DND-41 (cell line): ENCODE measurements at regions not wholly inside any gene's neighbourhood (a gene's known extent, or its start where the extent isn't known, plus 50 kb on each side); places are given as distances from the start of the nearest gene placed in this dataset.

Experiments used
- ATAC-seq: fragments of 200-7000 bp; cut with Tn5 transposase; 3 replicates; pipeline ENCODE4 v1.9.1; 2021; ENCODE audit warnings: low read depth; ENCODE audit not compliant: insufficient read depth
- DNase-seq: peaks from one replicate; pipeline ENCODE4 v3.0.0-alpha.2; 2020
- H2AFZ ChIP-seq: 2 replicates; pipeline ENCODE4 v1.6.0; 2012; ENCODE audit warnings: low read depth, low read length
- H3K27ac ChIP-seq: 2 replicates; pipeline ENCODE4 v1.5.1; 2012; ENCODE audit warnings: low read length, inconsistent platforms
- H3K27me3 ChIP-seq: fragments of 200-600 bp; sonication (generic); 2 replicates; pipeline ENCODE4 v1.6.0; 2012; ENCODE audit warnings: low read length, mild to moderate bottlenecking, inconsistent platforms; ENCODE audit not compliant: insufficient read depth, poor library complexity
- H3K36me3 ChIP-seq: 2 replicates; pipeline ENCODE4 v1.5.1; 2012; ENCODE audit warnings: low read length, inconsistent platforms; ENCODE audit not compliant: insufficient read depth
- H3K4me1 ChIP-seq: 2 replicates; pipeline ENCODE4 v1.5.1; 2012; ENCODE audit warnings: mild to moderate bottlenecking, low read length; ENCODE audit not compliant: insufficient read depth
- H3K4me2 ChIP-seq: 2 replicates; pipeline ENCODE4 v1.6.0; 2012; ENCODE audit warnings: mild to moderate bottlenecking, moderate library complexity, low read length, inconsistent platforms; ENCODE audit not compliant: insufficient read depth
- H3K4me3 ChIP-seq, 2 experiments: fragments of 200-600 bp in 1 of 2; shearing (Covaris generic) in 1 of 2; 2 replicates each; pipeline ENCODE4 v1.5.1; 2012 to 2016; ENCODE audit warnings: inconsistent platforms in 2 of 2, low read length in 2 of 2, mild to moderate bottlenecking in 2 of 2, low read depth in 1 of 2, moderate library complexity in 1 of 2
- H3K79me2 ChIP-seq: 2 replicates; pipeline ENCODE4 v1.6.0; 2012; ENCODE audit warnings: low read length, inconsistent platforms; ENCODE audit not compliant: insufficient read depth
- H3K9ac ChIP-seq: 2 replicates; pipeline ENCODE4 v1.6.0; 2012; ENCODE audit warnings: low read depth, mild to moderate bottlenecking, inconsistent platforms, low read length, moderate library complexity
- H3K9me3 ChIP-seq: 2 replicates; pipeline ENCODE4 v1.5.1; 2012; ENCODE audit warnings: low read length, moderate library complexity, mild to moderate bottlenecking, inconsistent platforms; ENCODE audit not compliant: insufficient read depth, severe bottlenecking
- H4K20me1 ChIP-seq: 2 replicates; pipeline ENCODE4 v1.6.0; 2012; ENCODE audit warnings: low read length; ENCODE audit not compliant: insufficient read depth
- CTCF ChIP-seq: IDR thresholded peaks from 2 replicates; pipeline ENCODE4 v1.5.1; 2012; ENCODE audit warnings: borderline replicate concordance, low read length, moderate library complexity, mild to moderate bottlenecking; ENCODE audit not compliant: poor library complexity, severe bottlenecking; ENCODE audit errors: extremely low read depth
- EZH2 ChIP-seq: IDR thresholded peaks from 3 replicates; pipeline ENCODE4 v1.6.1; 2012; ENCODE audit warnings: borderline replicate concordance, low read depth, mild to moderate bottlenecking, moderate library complexity, low read length, inconsistent platforms; ENCODE audit not compliant: severe bottlenecking

- no peak overlapping the region for H2AFZ ChIP-seq
- ATAC-seq: no peak
- H3K4me2 ChIP-seq: no peak overlapping the region
These were observed 84.2 kb upstream of the PMEPA1 start for GRCh38 chr20:57794036-57794435.

GRCh38 chr20:57793421-57793820, 83.6 kb upstream of the PMEPA1 start:
- DNase-seq (no peak), ATAC-seq (no peak)
- TF ChIP-seq EZH2: no peak
- TF ChIP-seq CTCF: no peak
- Histone ChIP-seq H2AFZ (no peak overlapping the region), H3K4me2 (no peak overlapping the region), H3K9ac (no peak overlapping the region), H3K4me1 (no peaks in the 10 kb centered on the region), H3K79me2 (no peaks in the 10 kb centered on the region), H4K20me1 (peaks cover 3% of the 10 kb centered on the region; the same call in 1 of the 2 replicates), H3K27ac (no peak overlapping the region), H3K4me3 (no peak overlapping the region), H3K27me3 (peaks cover 27% of the 10 kb centered on the region), H3K36me3 (no peaks in the 10 kb centered on the region), H3K9me3 (no peaks in the 10 kb centered on the region)

More at GRCh38 chr20:57794036-57794435, 84.2 kb upstream of the PMEPA1 start:
- no peaks in the 10 kb centered on the region for H3K4me1 ChIP-seq
- TF ChIP-seq CTCF (no peak), EZH2 (peak; percentile 54)
- H3K36me3 ChIP-seq: no peaks in the 10 kb centered on the region
- peaks cover 27% of the 10 kb centered on the region for H3K27me3 ChIP-seq
- DNase-seq: no peak
- H3K4me3 ChIP-seq: no peak overlapping the region
- H3K27ac ChIP-seq: no peak overlapping the region
- no peaks in the 10 kb centered on the region for H3K79me2 ChIP-seq
- H4K20me1 ChIP-seq: peaks cover 3% of the 10 kb centered on the region; the same call in 1 of the 2 replicates
- no peaks in the 10 kb centered on the region for H3K9me3 ChIP-seq
- H3K9ac ChIP-seq: no peak overlapping the region

- no peak overlapping the region for H3K9ac ChIP-seq
These were observed 82.7 kb upstream of the PMEPA1 start for GRCh38 chr20:57792386-57793080.

More at GRCh38 chr20:57792386-57793080, 82.7 kb upstream of the PMEPA1 start:
- H3K4me3 ChIP-seq: no peak overlapping the region
- no peak for DNase-seq
- TF ChIP-seq EZH2 (no peak), CTCF (no peak)
- peaks cover 27% of the 10 kb centered on the region for H3K27me3 ChIP-seq
- ATAC-seq: no peak
- H3K9me3 ChIP-seq: no peaks in the 10 kb centered on the region
- H3K36me3 ChIP-seq: no peaks in the 10 kb centered on the region
- no peak overlapping the region for H2AFZ ChIP-seq
- no peaks in the 10 kb centered on the region for H3K4me1 ChIP-seq
- H4K20me1 ChIP-seq: peaks cover 3% of the 10 kb centered on the region; the same call in 1 of the 2 replicates
- H3K79me2 ChIP-seq: no peaks in the 10 kb centered on the region
- no peak overlapping the region for H3K4me2 ChIP-seq
- H3K27ac ChIP-seq: no peak overlapping the region
